RWPE2 (cell line): ENCODE measurements at regions not wholly inside any gene's neighbourhood (a gene's known extent, or its start where the extent isn't known, plus 50 kb on each side); places are given as distances from the start of the nearest gene placed in this dataset.

Source experiments
- ATAC-seq: fragments of 200-7000 bp; cut with Tn5 transposase; 3 replicates; pipeline ENCODE4 v1.9.1; 2021; ENCODE audit warnings: low read depth
- DNase-seq: peaks from one replicate; pipeline ENCODE4 v3.0.0-alpha.2; 2020; ENCODE audit warnings: low spot score
- H3K27ac ChIP-seq: fragments of 450-650 bp; 2 replicates; pipeline ENCODE4 v1.5.1; 2017; ENCODE audit warnings: mild to moderate bottlenecking; ENCODE audit not compliant: poor library complexity, severe bottlenecking
- H3K27me3 ChIP-seq: fragments of 250-450 bp; sonication (Bioruptor Pico); 2 replicates; pipeline ENCODE4 v1.5.1; 2021; ENCODE audit warnings: mild to moderate bottlenecking, moderate library complexity; ENCODE audit not compliant: insufficient read depth, poor library complexity, severe bottlenecking
- H3K36me3 ChIP-seq: fragments of 250-450 bp; sonication (Bioruptor Pico); 2 replicates; pipeline ENCODE4 v1.5.1; 2020; ENCODE audit warnings: low read depth, mild to moderate bottlenecking, moderate library complexity
- H3K4me1 ChIP-seq: fragments of 250-450 bp; sonication (Bioruptor Pico); 2 replicates; pipeline ENCODE4 v1.5.1; 2021; ENCODE audit warnings: mild to moderate bottlenecking, moderate library complexity; ENCODE audit not compliant: insufficient read depth, poor library complexity, severe bottlenecking
- H3K4me3 ChIP-seq: fragments of 250-450 bp; sonication (Bioruptor Pico); 2 replicates; pipeline ENCODE4 v1.5.1; 2021; ENCODE audit warnings: mild to moderate bottlenecking, moderate library complexity; ENCODE audit not compliant: severe bottlenecking
- H3K9me3 ChIP-seq: fragments of 250-450 bp; sonication (Bioruptor Pico); 2 replicates; pipeline ENCODE4 v1.5.1; 2021; ENCODE audit warnings: mild to moderate bottlenecking, moderate library complexity; ENCODE audit not compliant: severe bottlenecking
- CTCF ChIP-seq: fragments of 450-650 bp; IDR thresholded peaks from one replicate; pipeline ENCODE4 v1.5.1; 2017; ENCODE audit warnings: mild to moderate bottlenecking, moderate library complexity; ENCODE audit not compliant: poor library complexity, severe bottlenecking

- ATAC-seq (no peak), DNase-seq (no peak)
- no peak for TF ChIP-seq CTCF
- H3K9me3 ChIP-seq: no peaks in the 10 kb centered on the region
- H3K27ac ChIP-seq: no peak overlapping the region
- no peaks in the 10 kb centered on the region for H3K27me3 ChIP-seq
- H3K4me3 ChIP-seq: no peak overlapping the region
- H3K36me3 ChIP-seq: no peaks in the 10 kb centered on the region
- H3K4me1 ChIP-seq: no peaks in the 10 kb centered on the region
These were observed 548.8 kb upstream of the EPHA7 start for GRCh38 chr6:93968126-93968525.

- no peak for ATAC-seq
- Histone ChIP-seq H3K9me3 (no peaks in the 10 kb centered on the region), H3K4me3 (no peak overlapping the region), H3K27ac (no peak overlapping the region), H3K27me3 (no peaks in the 10 kb centered on the region), H3K4me1 (no peaks in the 10 kb centered on the region), H3K36me3 (no peaks in the 10 kb centered on the region)
- TF ChIP-seq CTCF: no peak
- DNase-seq: no peak
These were observed 545.6 kb upstream of the EPHA7 start for GRCh38 chr6:93964926-93965325.

GRCh38 chr6:93964321-93964720 is 545.0 kb upstream of the EPHA7 start:
- Histone ChIP-seq H3K9me3 (no peaks in the 10 kb centered on the region), H3K4me1 (no peaks in the 10 kb centered on the region), H3K27me3 (no peaks in the 10 kb centered on the region), H3K36me3 (no peaks in the 10 kb centered on the region), H3K4me3 (no peak overlapping the region), H3K27ac (no peak overlapping the region)
- TF ChIP-seq CTCF: no peak
- DNase-seq: no peak
- no peak for ATAC-seq

- Histone ChIP-seq H3K9me3 (no peaks in the 10 kb centered on the region), H3K4me3 (no peak overlapping the region), H3K27me3 (peaks cover 7% of the 10 kb centered on the region), H3K4me1 (no peaks in the 10 kb centered on the region), H3K36me3 (no peaks in the 10 kb centered on the region), H3K27ac (no peak overlapping the region)
- DNase-seq (no peak), ATAC-seq (no peak)
- TF ChIP-seq CTCF: no peak
These were observed 543.2 kb upstream of the EPHA7 start for GRCh38 chr6:93962566-93962965.

GRCh38 chr6:93954584-93954983 is 535.2 kb upstream of the EPHA7 start:
- no peak overlapping the region for H3K4me3 ChIP-seq
- peaks cover 7% of the 10 kb centered on the region for H3K27me3 ChIP-seq
- no peaks in the 10 kb centered on the region for H3K36me3 ChIP-seq
- no peak for ATAC-seq
- H3K9me3 ChIP-seq: no peaks in the 10 kb centered on the region
- H3K4me1 ChIP-seq: no peaks in the 10 kb centered on the region
- DNase-seq: no peak
- no peak overlapping the region for H3K27ac ChIP-seq
- no peak for TF ChIP-seq CTCF
